GM12878 (cell line): ENCODE measurements at regions not wholly inside any gene's neighbourhood (a gene's known extent, or its start where the extent isn't known, plus 50 kb on each side); places are given as distances from the start of the nearest gene placed in this dataset.

ENCODE experiments used
- ATAC-seq: fragments of 200-7000 bp; cut with Tn5 transposase; 3 replicates; pipeline ENCODE4 v1.9.1; 2020; ENCODE audit warnings: mild to moderate bottlenecking, moderate library complexity
- BruUV-seq: library from RNA; stranded (reverse); fragments of 400-500 nt; replicated peaks from 2 replicates; lab custom pipeline; 2021; lab: Mats Ljungman, UMichigan
- CTCF ChIA-PET: fragments of 300-600 bp; sonication (Branson Sonifier 250); formaldehyde crosslinking; extraction: SDS; loops from one replicate; lab custom pipeline; 2021; ENCODE audit warnings: inconsistent platforms; lab: Yijun Ruan, JAX
- POLR2A ChIA-PET: fragments of 350-600 bp; formaldehyde crosslinking; extraction: SDS; loops from one replicate; lab custom pipeline; 2021; ENCODE audit warnings: inconsistent platforms; lab: Charles Lee
- RAD21 ChIA-PET: fragments of 300-600 bp; sonication (Branson Sonifier 250); formaldehyde crosslinking; loops from one replicate; lab custom pipeline; 2023; ENCODE audit warnings: antibody characterized with exemption; ENCODE audit not compliant: unreplicated experiment; lab: Charles Lee
- SMC1A ChIA-PET: fragments of 300-600 bp; sonication (Branson Sonifier 250); formaldehyde crosslinking; loops from one replicate; lab custom pipeline; 2023; ENCODE audit not compliant: unreplicated experiment, uncharacterized antibody; lab: Charles Lee
- DNase-seq: peaks from one replicate; pipeline ENCODE4 v3.0.0-alpha.2; 2011; ENCODE audit warnings: low read depth, low spot score
- FAIRE-seq: peaks from 3 replicates; lab custom pipeline; 2011; peaks lifted over from hg19 to GRCh38; lab: Jason Lieb, UNC
- H2AFZ ChIP-seq: 2 replicates; pipeline ENCODE4 v1.6.0; 2011; ENCODE audit warnings: low read depth, low read length, control low read depth; ENCODE audit not compliant: control insufficient read depth
- H3K27ac ChIP-seq: 2 replicates; pipeline ENCODE4 v1.5.1; 2011; ENCODE audit warnings: control low read depth; ENCODE audit not compliant: control insufficient read depth, insufficient read depth
- H3K27me3 ChIP-seq, 2 experiments: replicated peaks in 1 of 2; 2 replicates each; pipeline versions ENCODE4 v1.6.0 to v1.6.1; 2011; ENCODE audit warnings: low read length in 1 of 2; ENCODE audit not compliant: control insufficient read depth in 2 of 2, insufficient read depth in 2 of 2
- H3K36me3 ChIP-seq, 2 experiments: 2 replicates each; pipeline ENCODE4 v1.5.1; 2011; ENCODE audit warnings: low read length in 1 of 2; ENCODE audit not compliant: control insufficient read depth in 2 of 2, insufficient read depth in 2 of 2
- H3K4me1 ChIP-seq: 2 replicates; pipeline ENCODE4 v1.6.1; 2011; ENCODE audit warnings: mild to moderate bottlenecking, low read length, moderate library complexity, mixed read lengths; ENCODE audit not compliant: control insufficient read depth, insufficient read depth
- H3K4me2 ChIP-seq: 2 replicates; pipeline ENCODE4 v1.6.0; 2011; ENCODE audit warnings: control low read depth; ENCODE audit not compliant: control insufficient read depth, insufficient read depth
- H3K4me3 ChIP-seq: fragments of 200-600 bp; sonication (generic); 2 replicates; pipeline ENCODE4 v1.5.1; 2016
- H3K79me2 ChIP-seq: 2 replicates; pipeline ENCODE4 v1.6.0; 2011; ENCODE audit warnings: low read length; ENCODE audit not compliant: control insufficient read depth, insufficient read depth
- H3K9ac ChIP-seq: 2 replicates; pipeline ENCODE4 v1.8.0; 2011; ENCODE audit warnings: low read length, control low read depth, mixed read lengths; ENCODE audit not compliant: control insufficient read depth, insufficient read depth
- H3K9me3 ChIP-seq: replicated peaks from 3 replicates; pipeline ENCODE4 v1.5.1; 2011; ENCODE audit warnings: mild to moderate bottlenecking, low read length; ENCODE audit not compliant: control insufficient read depth, insufficient read depth
- H4K20me1 ChIP-seq: 2 replicates; pipeline ENCODE4 v1.6.0; 2011; ENCODE audit not compliant: control insufficient read depth, insufficient read depth
- ASH2L ChIP-seq: fragments of 300-600, 200-600 bp; sonication (generic); IDR thresholded peaks from 2 replicates; pipeline ENCODE4 v1.6.1; 2017; ENCODE audit warnings: low read depth, mild to moderate bottlenecking, borderline replicate concordance
- BCL11A ChIP-seq: IDR thresholded peaks from 2 replicates; pipeline ENCODE4 v1.6.1; 2011; ENCODE audit warnings: low read depth, low read length
- CHD4 ChIP-seq: fragments of 200-600 bp; sonication (generic); IDR thresholded peaks from 2 replicates; pipeline ENCODE4 v1.6.1; 2016; ENCODE audit warnings: mild to moderate bottlenecking
- CREM ChIP-seq: IDR thresholded peaks from 2 replicates; pipeline ENCODE4 v1.6.1; 2014; ENCODE audit warnings: antibody characterized with exemption, low read depth
- EED ChIP-seq: sonication (generic); IDR thresholded peaks from 2 replicates; pipeline ENCODE4 v1.6.1; 2016; ENCODE audit warnings: antibody characterized with exemption, low read depth
- EZH2 ChIP-seq: IDR thresholded peaks from 2 replicates; pipeline ENCODE4 v1.6.1; 2012; ENCODE audit warnings: low read depth, mild to moderate bottlenecking, control low read depth, inconsistent platforms, low read length, borderline replicate concordance; ENCODE audit not compliant: control insufficient read depth
- NFXL1 ChIP-seq: fragments of 450-650 bp; IDR thresholded peaks from 2 replicates; pipeline ENCODE4 v1.6.1; 2017; ENCODE audit warnings: antibody characterized with exemption, mild to moderate bottlenecking, borderline replicate concordance
- POLR2AphosphoS2 ChIP-seq: IDR thresholded peaks from 2 replicates; pipeline ENCODE4 v1.6.1; 2011; ENCODE audit warnings: low read depth, mild to moderate bottlenecking, low read length, improper control_type of control experiment, moderate library complexity
- RELA ChIP-seq: fragments of 450-650 bp; IDR thresholded peaks from 2 replicates; pipeline ENCODE4 v1.8.0; 2014; ENCODE audit warnings: borderline replicate concordance; ENCODE audit not compliant: partially characterized antibody
- SP1 ChIP-seq: IDR thresholded peaks from one replicate; pipeline ENCODE4 v1.6.1; 2011; ENCODE audit warnings: low read depth, low read length
- SREBF1 ChIP-seq: IDR thresholded peaks from 2 replicates; pipeline ENCODE4 v1.6.1; 2012; ENCODE audit warnings: mild to moderate bottlenecking, low read length
- TBL1XR1 ChIP-seq: IDR thresholded peaks from 2 replicates; pipeline ENCODE4 v1.6.1; 2012; ENCODE audit warnings: low read depth, low read length, improper control_type of control experiment
- YY1 ChIP-seq: IDR thresholded peaks from 2 replicates; pipeline ENCODE4 v1.6.1; 2011; ENCODE audit warnings: low read depth, mild to moderate bottlenecking, low read length
- ZNF384 ChIP-seq: IDR thresholded peaks from 2 replicates; pipeline ENCODE4 v1.6.1; 2012; ENCODE audit warnings: low read depth, mild to moderate bottlenecking, low read length, improper control_type of control experiment, borderline replicate concordance
- WGBS: methylation state at CpG from one replicate; pipeline ENCODE4 v1.1.6; 2016; ENCODE audit warnings: low lambda C conversion rate; ENCODE audit not compliant: insufficient replicate concordance, insufficient coverage; ENCODE audit errors: missing lambda C conversion rate; 5-methylcytosine and 5-hydroxymethylcytosine counted together
- in situ Hi-C: fragments of 300-500 bp; cut with MboI; formaldehyde crosslinking; loops from 9 replicates; pipeline ENCODE4 v1.14.3; 2018; ENCODE audit warnings: mixed read lengths
- intact Hi-C: fragments of 100-400 bp; cut with micrococcal nuclease; formaldehyde crosslinking; loops from one replicate; pipeline ENCODE4 v1.14.2; 2022; ENCODE audit not compliant: unreplicated experiment
- TF ChIP-seq, protein P1 (sequence below): IDR thresholded peaks from 2 replicates; pipeline ENCODE4 v1.6.1; 2011; ENCODE audit warnings: low read depth, low read length, improper control_type of control experiment, borderline replicate concordance
- TF ChIP-seq, protein P2 (sequence below): fragments of 450-650 bp; formaldehyde crosslinking; IDR thresholded peaks from 2 replicates; pipeline ENCODE4 v1.4.0; 2020; ENCODE audit warnings: mild to moderate bottlenecking, moderate library complexity
- TF ChIP-seq, protein P3 (sequence below): IDR thresholded peaks from 2 replicates; pipeline ENCODE4 v1.6.1; 2011; ENCODE audit warnings: borderline replicate concordance, low read depth, mild to moderate bottlenecking, moderate library complexity, mixed read lengths, low read length; ENCODE audit not compliant: insufficient read depth; ENCODE audit errors: extremely low read length

DNA sequence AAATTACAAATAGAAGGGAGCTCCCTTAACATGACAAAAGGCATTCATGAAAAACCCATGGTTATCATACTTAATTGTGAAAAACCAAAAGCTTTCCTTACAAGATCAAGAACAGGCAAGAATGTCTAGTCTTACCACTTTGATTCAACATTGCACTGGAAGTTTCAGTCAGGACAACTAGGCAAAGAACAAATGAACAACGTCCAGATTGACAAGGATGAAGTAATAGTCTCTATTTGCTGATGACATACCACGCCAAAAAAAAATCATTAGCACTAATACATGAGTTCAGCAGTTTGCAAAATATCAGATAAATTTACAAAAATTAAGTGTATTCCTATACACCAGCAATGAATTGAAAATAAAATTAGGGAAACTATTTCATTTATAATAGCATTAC is 200.2 kb downstream of the TOX3 start:
- Histone ChIP-seq H4K20me1 (no peaks in the 10 kb centered on the region), H3K9me3 (no peaks in the 10 kb centered on the region), H2AFZ (no peak overlapping the region), H3K4me1 (no peaks in the 10 kb centered on the region)
- SMC1A ChIA-PET: interaction anchor here (1.6 kb wide), 1 partner anchor 69 kb away, joined by 3 read pairs; no protein-coding TSS in a partner anchor
- TF ChIP-seq TBL1XR1 (no peak), SREBF1 (no peak), POLR2AphosphoS2 (no peak), CREM (no peak), ASH2L (no peak), SP1 (no peak), CHD4 (no peak), BCL11A (no peak), NFXL1 (no peak), ZNF384 (no peak), EZH2 (no peak), EED (no peak), RELA (no peak), YY1 (no peak)
- TF ChIP-seq, protein P1, sequence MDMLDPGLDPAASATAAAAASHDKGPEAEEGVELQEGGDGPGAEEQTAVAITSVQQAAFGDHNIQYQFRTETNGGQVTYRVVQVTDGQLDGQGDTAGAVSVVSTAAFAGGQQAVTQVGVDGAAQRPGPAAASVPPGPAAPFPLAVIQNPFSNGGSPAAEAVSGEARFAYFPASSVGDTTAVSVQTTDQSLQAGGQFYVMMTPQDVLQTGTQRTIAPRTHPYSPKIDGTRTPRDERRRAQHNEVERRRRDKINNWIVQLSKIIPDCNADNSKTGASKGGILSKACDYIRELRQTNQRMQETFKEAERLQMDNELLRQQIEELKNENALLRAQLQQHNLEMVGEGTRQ: no peak
- TF ChIP-seq, protein P2, sequence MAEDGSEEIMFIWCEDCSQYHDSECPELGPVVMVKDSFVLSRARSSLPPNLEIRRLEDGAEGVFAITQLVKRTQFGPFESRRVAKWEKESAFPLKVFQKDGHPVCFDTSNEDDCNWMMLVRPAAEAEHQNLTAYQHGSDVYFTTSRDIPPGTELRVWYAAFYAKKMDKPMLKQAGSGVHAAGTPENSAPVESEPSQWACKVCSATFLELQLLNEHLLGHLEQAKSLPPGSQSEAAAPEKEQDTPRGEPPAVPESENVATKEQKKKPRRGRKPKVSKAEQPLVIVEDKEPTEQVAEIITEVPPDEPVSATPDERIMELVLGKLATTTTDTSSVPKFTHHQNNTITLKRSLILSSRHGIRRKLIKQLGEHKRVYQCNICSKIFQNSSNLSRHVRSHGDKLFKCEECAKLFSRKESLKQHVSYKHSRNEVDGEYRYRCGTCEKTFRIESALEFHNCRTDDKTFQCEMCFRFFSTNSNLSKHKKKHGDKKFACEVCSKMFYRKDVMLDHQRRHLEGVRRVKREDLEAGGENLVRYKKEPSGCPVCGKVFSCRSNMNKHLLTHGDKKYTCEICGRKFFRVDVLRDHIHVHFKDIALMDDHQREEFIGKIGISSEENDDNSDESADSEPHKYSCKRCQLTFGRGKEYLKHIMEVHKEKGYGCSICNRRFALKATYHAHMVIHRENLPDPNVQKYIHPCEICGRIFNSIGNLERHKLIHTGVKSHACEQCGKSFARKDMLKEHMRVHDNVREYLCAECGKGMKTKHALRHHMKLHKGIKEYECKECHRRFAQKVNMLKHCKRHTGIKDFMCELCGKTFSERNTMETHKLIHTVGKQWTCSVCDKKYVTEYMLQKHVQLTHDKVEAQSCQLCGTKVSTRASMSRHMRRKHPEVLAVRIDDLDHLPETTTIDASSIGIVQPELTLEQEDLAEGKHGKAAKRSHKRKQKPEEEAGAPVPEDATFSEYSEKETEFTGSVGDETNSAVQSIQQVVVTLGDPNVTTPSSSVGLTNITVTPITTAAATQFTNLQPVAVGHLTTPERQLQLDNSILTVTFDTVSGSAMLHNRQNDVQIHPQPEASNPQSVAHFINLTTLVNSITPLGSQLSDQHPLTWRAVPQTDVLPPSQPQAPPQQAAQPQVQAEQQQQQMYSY: no peak
- TF ChIP-seq, protein P3, sequence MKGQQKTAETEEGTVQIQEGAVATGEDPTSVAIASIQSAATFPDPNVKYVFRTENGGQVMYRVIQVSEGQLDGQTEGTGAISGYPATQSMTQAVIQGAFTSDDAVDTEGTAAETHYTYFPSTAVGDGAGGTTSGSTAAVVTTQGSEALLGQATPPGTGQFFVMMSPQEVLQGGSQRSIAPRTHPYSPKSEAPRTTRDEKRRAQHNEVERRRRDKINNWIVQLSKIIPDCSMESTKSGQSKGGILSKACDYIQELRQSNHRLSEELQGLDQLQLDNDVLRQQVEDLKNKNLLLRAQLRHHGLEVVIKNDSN: no peak
- TF ChIP-seq, all 136 proteins: peak for 0
- FAIRE-seq: no peak
- Histone ChIP-seq H3K36me3 (no peaks in the 10 kb centered on the region), H3K9ac (no peak overlapping the region), H3K79me2 (no peaks in the 10 kb centered on the region), H3K4me3 (no peak overlapping the region), H3K4me2 (no peak overlapping the region), H3K27me3 (no peaks in the 10 kb centered on the region), H3K27ac (no peak overlapping the region)
- DNase-seq: no peak
- in situ Hi-C loops: no loop called here
- POLR2A ChIA-PET: no interaction called here
- no peak for ATAC-seq
- no TSS peak for BruUV-seq
- RAD21 ChIA-PET: no interaction called here
- CTCF ChIA-PET: no interaction called here
- 20% methylated on average over 2 of the region's 2 CpGs for WGBS
- intact Hi-C loops: no loop called here
